ENCODE measurements at regions not wholly inside any gene's neighbourhood (a gene's known extent, or its start where the extent isn't known, plus 50 kb on each side); places are given as distances from the start of the nearest gene placed in this dataset.
"Not testable (repeated sequence)": the region's sequence is repeated elsewhere in the genome, so short reads cannot be mapped to it uniquely, and the experiment has no call there.

GRCh38 chr4:67328393-67328792 is 216.9 kb downstream of the CENPC start:
- DNase-seq (ENCODE audit: low spot score): no peak

GRCh38 chr4:67328018-67328278 is 217.4 kb downstream of the CENPC start:
- no peak for DNase-seq (ENCODE audit: low spot score)

GRCh38 chr4:67327245-67328017 is 217.9 kb downstream of the CENPC start:
- peak; percentile 77 for DNase-seq (ENCODE audit: low spot score)

GRCh38 chr4:67325791-67326190 is 219.5 kb downstream of the CENPC start:
- DNase-seq (ENCODE audit: low spot score): no peak

- DNase-seq (ENCODE audit: low spot score): no peak
These were observed 224.7 kb downstream of the CENPC start for GRCh38 chr4:67320645-67321044.

- not testable (repeated sequence) for DNase-seq (ENCODE audit: low spot score)
These were observed 225.7 kb downstream of the CENPC start for GRCh38 chr4:67319607-67320006.

- DNase-seq (ENCODE audit: low spot score): not testable (repeated sequence)
These were observed 244.7 kb downstream of the CENPC start for GRCh38 chr4:67300497-67301185.

- no peak for DNase-seq (ENCODE audit: low spot score)
These were observed 252.7 kb downstream of the CENPC start for GRCh38 chr4:67292636-67293035.

- DNase-seq (ENCODE audit: low spot score): no peak
These were observed 253.3 kb downstream of the CENPC start for GRCh38 chr4:67292045-67292444.

GRCh38 chr4:67291644-67292043 is 253.7 kb downstream of the CENPC start:
- DNase-seq (ENCODE audit: low spot score): no peak

GRCh38 chr4:67288964-67289363 is 256.3 kb downstream of the CENPC start:
- peak; percentile 81 for DNase-seq (ENCODE audit: low spot score)

- DNase-seq (ENCODE audit: low spot score): no peak
These were observed 258.6 kb downstream of the CENPC start for GRCh38 chr4:67286724-67287123.

GRCh38 chr4:67282749-67283148 is 262.6 kb downstream of the CENPC start:
- DNase-seq (ENCODE audit: low spot score): no peak

- no peak for DNase-seq (ENCODE audit: low spot score)
These were observed 270.0 kb downstream of the CENPC start for GRCh38 chr4:67275179-67275750.

- DNase-seq (ENCODE audit: low spot score): not testable (repeated sequence)
These were observed 270.6 kb downstream of the CENPC start for GRCh38 chr4:67274671-67275070.

GRCh38 chr4:67273666-67274065 is 271.6 kb downstream of the CENPC start:
- no peak for DNase-seq (ENCODE audit: low spot score)

- no peak for DNase-seq (ENCODE audit: low spot score)
These were observed 283.3 kb downstream of the CENPC start for GRCh38 chr4:67261971-67262370.

GRCh38 chr4:67256388-67257043 is 288.8 kb downstream of the CENPC start:
- DNase-seq (ENCODE audit: low spot score): peak; percentile 36

GRCh38 chr4:67250131-67250896 is 295.0 kb downstream of the CENPC start:
- DNase-seq (ENCODE audit: low spot score): no peak

- DNase-seq (ENCODE audit: low spot score): no peak
These were observed 308.5 kb downstream of the CENPC start for GRCh38 chr4:67236788-67237187.

- no peak for DNase-seq (ENCODE audit: low spot score)
These were observed 309.0 kb downstream of the CENPC start for GRCh38 chr4:67236318-67236717.

GRCh38 chr4:67234296-67234695 is 311.0 kb downstream of the CENPC start:
- no peak for DNase-seq (ENCODE audit: low spot score)
